ENCODE measurements at regions not wholly inside any gene's neighbourhood (a gene's known extent, or its start where the extent isn't known, plus 50 kb on each side); places are given as distances from the start of the nearest gene placed in this dataset.

DNA sequence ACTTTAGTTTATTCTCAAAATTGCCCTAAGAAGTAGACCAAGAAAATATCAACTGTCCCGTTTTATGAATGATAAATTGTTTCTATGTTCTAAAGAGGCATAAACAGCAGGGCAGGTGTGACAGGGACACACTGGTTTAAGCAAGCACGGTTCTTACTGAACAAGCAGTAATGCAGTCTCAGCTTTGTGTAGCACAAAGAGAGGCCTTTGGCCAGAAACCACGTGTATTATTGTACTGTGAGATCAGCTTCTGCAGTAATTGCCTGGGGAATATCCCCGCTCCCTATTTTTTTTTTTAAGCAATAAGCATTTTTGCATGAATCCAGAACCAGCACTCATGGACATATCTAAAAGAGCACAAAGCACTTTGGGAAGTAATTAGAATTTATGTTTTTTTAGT lies 255.4 kb downstream of the WDR11 start:
- no peak overlapping the region for H3K4me3 ChIP-seq
- no peaks in the 10 kb centered on the region for H4K20me1 ChIP-seq (ENCODE audit: insufficient read depth, poor library complexity, severe bottlenecking)
- H3K4me1 ChIP-seq (ENCODE audit: insufficient read depth): peaks cover under 1% of the 10 kb centered on the region
- H3K4me2 ChIP-seq: no peak overlapping the region
- no peaks in the 10 kb centered on the region for H3K27me3 ChIP-seq
- no peaks in the 10 kb centered on the region for H3K9me3 ChIP-seq (ENCODE audit: low read depth)
- WGBS (ENCODE audit: low lambda C conversion rate, missing lambda C conversion rate): 66% methylated on average over 4 of the region's 4 CpGs
- no peaks in the 10 kb centered on the region for H3K79me2 ChIP-seq
- no peak overlapping the region for H2AFZ ChIP-seq
- no peak overlapping the region for H3K27ac ChIP-seq
- DNase-seq (ENCODE audit: low spot score): no peak
- H3K36me3 ChIP-seq (replicated peaks; ENCODE audit: insufficient read depth, low read depth): no peaks in the 10 kb centered on the region
- no peaks in the 10 kb centered on the region for H3K9me2 ChIP-seq (replicated peaks; ENCODE audit: insufficient read depth)
- TF ChIP-seq, protein P1, sequence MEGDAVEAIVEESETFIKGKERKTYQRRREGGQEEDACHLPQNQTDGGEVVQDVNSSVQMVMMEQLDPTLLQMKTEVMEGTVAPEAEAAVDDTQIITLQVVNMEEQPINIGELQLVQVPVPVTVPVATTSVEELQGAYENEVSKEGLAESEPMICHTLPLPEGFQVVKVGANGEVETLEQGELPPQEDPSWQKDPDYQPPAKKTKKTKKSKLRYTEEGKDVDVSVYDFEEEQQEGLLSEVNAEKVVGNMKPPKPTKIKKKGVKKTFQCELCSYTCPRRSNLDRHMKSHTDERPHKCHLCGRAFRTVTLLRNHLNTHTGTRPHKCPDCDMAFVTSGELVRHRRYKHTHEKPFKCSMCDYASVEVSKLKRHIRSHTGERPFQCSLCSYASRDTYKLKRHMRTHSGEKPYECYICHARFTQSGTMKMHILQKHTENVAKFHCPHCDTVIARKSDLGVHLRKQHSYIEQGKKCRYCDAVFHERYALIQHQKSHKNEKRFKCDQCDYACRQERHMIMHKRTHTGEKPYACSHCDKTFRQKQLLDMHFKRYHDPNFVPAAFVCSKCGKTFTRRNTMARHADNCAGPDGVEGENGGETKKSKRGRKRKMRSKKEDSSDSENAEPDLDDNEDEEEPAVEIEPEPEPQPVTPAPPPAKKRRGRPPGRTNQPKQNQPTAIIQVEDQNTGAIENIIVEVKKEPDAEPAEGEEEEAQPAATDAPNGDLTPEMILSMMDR (IDR thresholded peaks at IDR 0.05; ENCODE audit: poor library complexity): no peak
- TF ChIP-seq EZH2phosphoT487 (IDR thresholded peaks at IDR 0.05; ENCODE audit: low read depth, severe bottlenecking, unreplicated experiment): no peak
- no peak for TF ChIP-seq EZH2 (IDR thresholded peaks at IDR 0.05; ENCODE audit: borderline replicate concordance)

DNA sequence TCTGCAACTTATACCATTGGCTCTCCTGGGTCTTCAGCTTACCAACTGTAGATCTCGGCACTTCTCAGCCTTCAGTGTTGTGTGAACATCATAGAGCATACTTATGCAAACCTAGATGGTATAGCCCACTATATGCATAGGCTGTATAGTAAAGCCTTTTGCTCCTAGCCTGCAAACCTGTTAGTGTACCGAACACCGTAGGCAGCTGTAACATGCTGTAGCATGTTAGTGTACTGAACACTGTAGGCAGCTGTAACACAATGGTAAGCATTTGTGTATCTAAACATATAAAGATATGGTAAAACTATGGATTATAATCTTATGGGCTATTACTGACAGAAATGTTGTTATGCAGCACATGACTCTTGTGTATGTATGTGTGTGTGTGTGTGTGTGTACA lies 256.9 kb downstream of the WDR11 start:
- TF ChIP-seq EZH2phosphoT487 (IDR thresholded peaks at IDR 0.05; ENCODE audit: low read depth, severe bottlenecking, unreplicated experiment) (no peak), EZH2 (IDR thresholded peaks at IDR 0.05; ENCODE audit: borderline replicate concordance) (no peak)
- TF ChIP-seq, protein P1 (IDR thresholded peaks at IDR 0.05; ENCODE audit: poor library complexity): no peak
- Histone ChIP-seq H3K27me3 (no peaks in the 10 kb centered on the region), H3K4me2 (no peak overlapping the region), H3K27ac (no peak overlapping the region), H3K4me1 (ENCODE audit: insufficient read depth) (peaks cover 13% of the 10 kb centered on the region), H3K4me3 (no peak overlapping the region), H3K79me2 (no peaks in the 10 kb centered on the region), H3K9me2 (replicated peaks; ENCODE audit: insufficient read depth) (no peaks in the 10 kb centered on the region), H3K36me3 (replicated peaks; ENCODE audit: insufficient read depth, low read depth) (no peaks in the 10 kb centered on the region), H2AFZ (no peak overlapping the region), H3K9me3 (ENCODE audit: low read depth) (no peaks in the 10 kb centered on the region), H4K20me1 (ENCODE audit: insufficient read depth, poor library complexity, severe bottlenecking) (no peaks in the 10 kb centered on the region)
- WGBS (ENCODE audit: low lambda C conversion rate, missing lambda C conversion rate): 100% methylated on average over 3 of the region's 3 CpGs
- DNase-seq (ENCODE audit: low spot score): no peak

DNA sequence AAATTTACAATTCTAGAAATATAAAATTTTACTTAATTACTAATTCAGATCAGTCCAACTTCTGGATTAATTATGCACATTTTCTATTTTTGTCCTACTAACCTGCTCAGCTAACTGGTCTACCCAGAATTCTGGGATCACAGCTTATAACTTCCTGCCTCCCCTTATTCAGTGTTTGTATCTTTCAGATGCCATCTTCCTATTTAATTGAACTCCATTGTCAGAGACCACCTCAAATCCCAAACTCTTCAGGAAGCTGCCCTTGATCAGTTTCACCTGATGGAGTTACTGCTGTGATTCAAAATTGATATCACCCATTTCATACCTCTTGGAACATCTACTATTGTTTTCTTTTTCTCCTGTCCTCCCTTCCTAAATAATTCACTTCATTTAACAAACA lies 259.2 kb downstream of the WDR11 start:
- Histone ChIP-seq H3K79me2 (no peaks in the 10 kb centered on the region), H4K20me1 (ENCODE audit: insufficient read depth, poor library complexity, severe bottlenecking) (no peaks in the 10 kb centered on the region), H3K27ac (no peak overlapping the region), H3K9me2 (replicated peaks; ENCODE audit: insufficient read depth) (no peaks in the 10 kb centered on the region), H2AFZ (no peak overlapping the region), H3K9me3 (ENCODE audit: low read depth) (no peaks in the 10 kb centered on the region), H3K4me2 (no peak overlapping the region), H3K4me3 (no peak overlapping the region), H3K27me3 (no peaks in the 10 kb centered on the region), H3K36me3 (replicated peaks; ENCODE audit: insufficient read depth, low read depth) (no peaks in the 10 kb centered on the region), H3K4me1 (ENCODE audit: insufficient read depth) (peaks cover 16% of the 10 kb centered on the region)
- no peak for TF ChIP-seq EZH2 (IDR thresholded peaks at IDR 0.05; ENCODE audit: borderline replicate concordance)
- TF ChIP-seq EZH2phosphoT487 (IDR thresholded peaks at IDR 0.05; ENCODE audit: low read depth, severe bottlenecking, unreplicated experiment): no peak
- TF ChIP-seq, protein P1 (IDR thresholded peaks at IDR 0.05; ENCODE audit: poor library complexity): no peak
- DNase-seq (ENCODE audit: low spot score): no peak

DNA sequence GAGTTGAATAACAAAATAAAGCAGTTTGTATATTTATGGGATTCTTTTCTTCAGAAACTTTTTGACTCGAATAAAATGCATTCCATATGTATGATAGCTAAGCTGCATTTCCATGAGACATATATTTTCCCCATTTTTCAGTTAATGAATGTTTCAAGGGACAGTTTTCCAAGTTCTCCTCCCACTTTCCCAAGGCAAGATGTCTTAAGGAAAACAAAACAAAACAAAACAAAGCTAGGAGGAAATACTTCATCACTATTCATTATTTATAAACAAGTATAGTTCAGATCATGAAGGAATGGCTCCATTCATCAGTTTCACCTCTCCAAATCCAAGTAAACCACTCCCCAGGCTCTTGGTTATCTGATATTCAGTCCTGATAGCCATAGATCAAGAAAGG lies 261.0 kb downstream of the WDR11 start:
- Histone ChIP-seq H3K4me2 (no peak overlapping the region), H3K27ac (peak overlapping the region; percentile 9), H3K27me3 (no peaks in the 10 kb centered on the region), H3K9me3 (ENCODE audit: low read depth) (no peaks in the 10 kb centered on the region), H4K20me1 (ENCODE audit: insufficient read depth, poor library complexity, severe bottlenecking) (no peaks in the 10 kb centered on the region), H3K36me3 (replicated peaks; ENCODE audit: insufficient read depth, low read depth) (no peaks in the 10 kb centered on the region), H3K79me2 (no peaks in the 10 kb centered on the region), H3K4me3 (no peak overlapping the region), H3K4me1 (ENCODE audit: insufficient read depth) (peaks cover 16% of the 10 kb centered on the region), H2AFZ (no peak overlapping the region), H3K9me2 (replicated peaks; ENCODE audit: insufficient read depth) (no peaks in the 10 kb centered on the region)
- 72% methylated on average over 1 of the region's 1 CpG for WGBS (ENCODE audit: low lambda C conversion rate, missing lambda C conversion rate)
- TF ChIP-seq EZH2 (IDR thresholded peaks at IDR 0.05; ENCODE audit: borderline replicate concordance): no peak
- TF ChIP-seq, protein P1 (IDR thresholded peaks at IDR 0.05; ENCODE audit: poor library complexity): no peak
- TF ChIP-seq EZH2phosphoT487 (IDR thresholded peaks at IDR 0.05; ENCODE audit: low read depth, severe bottlenecking, unreplicated experiment): no peak
- no peak for DNase-seq (ENCODE audit: low spot score)
